H1 (cell line): ENCODE measurements at regions not wholly inside any gene's neighbourhood (a gene's known extent, or its start where the extent isn't known, plus 50 kb on each side); places are given as distances from the start of the nearest gene placed in this dataset.

Source experiments
- CTCF ChIA-PET: fragments of 300-600 bp; sonication (Branson Sonifier 250); formaldehyde crosslinking; loops from one replicate; lab custom pipeline; 2021; ENCODE audit not compliant: partially characterized antibody; lab: Charles Lee
- POLR2A ChIA-PET: fragments of 300-600 bp; sonication (Branson Sonifier 250); formaldehyde crosslinking; loops from one replicate; lab custom pipeline; 2021; ENCODE audit warnings: inconsistent platforms; ENCODE audit not compliant: partially characterized antibody; lab: Charles Lee
- DNase-seq, 2 experiments: peaks; one replicate each; pipeline versions ENCODE4 v3.0.0 to v3.0.0-alpha.2; 2010 to 2022; ENCODE audit warnings: low spot score in 2 of 2, low read depth in 1 of 2, mixed read lengths in 1 of 2
- FAIRE-seq: peaks from 2 replicates; lab custom pipeline; 2011; peaks lifted over from hg19 to GRCh38; lab: Jason Lieb, UNC
- H2AFZ ChIP-seq: 2 replicates; pipeline ENCODE4 v1.8.1; 2012; ENCODE audit warnings: low read length, inconsistent platforms
- H2AK5ac ChIP-seq: 2 replicates; pipeline ENCODE4 v1.6.1; 2013; ENCODE audit warnings: low read depth, low read length
- H2BK120ac ChIP-seq: replicated peaks from 2 replicates; pipeline ENCODE3; 2013; ENCODE audit warnings: low read depth, low read length, inconsistent platforms
- H2BK12ac ChIP-seq: 2 replicates; pipeline ENCODE4 v1.6.1; 2013; ENCODE audit warnings: low read depth, low read length
- H2BK15ac ChIP-seq: 2 replicates; pipeline ENCODE4 v1.6.1; 2013; ENCODE audit warnings: low read length
- H2BK20ac ChIP-seq: 2 replicates; pipeline ENCODE4 v1.6.1; 2013; ENCODE audit warnings: low read length
- H2BK5ac ChIP-seq: 2 replicates; pipeline ENCODE4 v1.6.1; 2013; ENCODE audit warnings: low read depth, low read length
- H3K14ac ChIP-seq: 2 replicates; pipeline ENCODE4 v1.6.1; 2013; ENCODE audit warnings: inconsistent platforms; ENCODE audit not compliant: insufficient read length
- H3K18ac ChIP-seq: 2 replicates; pipeline ENCODE4 v1.6.1; 2013; ENCODE audit warnings: low read length; ENCODE audit errors: extremely low read depth
- H3K23ac ChIP-seq: 2 replicates; pipeline ENCODE4 v1.6.1; 2013; ENCODE audit warnings: inconsistent platforms; ENCODE audit not compliant: insufficient read length
- H3K23me2 ChIP-seq: 2 replicates; pipeline ENCODE4 v1.6.1; 2013; ENCODE audit warnings: low read depth, low read length
- H3K27ac ChIP-seq: 2 replicates; pipeline ENCODE4 v1.6.1; 2011; ENCODE audit warnings: low read depth, low read length, inconsistent platforms
- H3K27me3 ChIP-seq, 4 experiments: replicated peaks in 1 of 4; 1 replicate in 1 of 4; 2 replicates in 3 of 4; pipeline versions ENCODE4 v1.6.1 to v1.8.1; 2011 to 2013; ENCODE audit warnings: low read length in 3 of 4, mild to moderate bottlenecking in 3 of 4, inconsistent platforms in 2 of 4, mixed read lengths in 2 of 4, moderate library complexity in 1 of 4; ENCODE audit not compliant: control insufficient read depth in 3 of 4, insufficient read depth in 3 of 4; ENCODE audit errors: extremely low read depth in 1 of 4
- H3K36me3 ChIP-seq, 4 experiments: 2 replicates each; pipeline versions ENCODE4 v1.6.1 to v1.8.1; 2011 to 2013; ENCODE audit warnings: mild to moderate bottlenecking in 4 of 4, low read length in 3 of 4, moderate library complexity in 2 of 4, control low read depth in 1 of 4, inconsistent platforms in 1 of 4; ENCODE audit not compliant: insufficient read depth in 4 of 4, control insufficient read depth in 2 of 4
- H3K4ac ChIP-seq: replicated peaks from 2 replicates; pipeline ENCODE3; 2013; ENCODE audit warnings: low read length, low read depth, mixed read lengths, inconsistent platforms; ENCODE audit not compliant: insufficient read length
- H3K4me1 ChIP-seq, 4 experiments: replicated peaks in 1 of 4; 1 replicate in 1 of 4; 2 replicates in 3 of 4; pipeline versions ENCODE4 v1.6.1 to v1.8.1; 2011 to 2013; ENCODE audit warnings: low read length in 3 of 4, inconsistent platforms in 2 of 4, mixed read lengths in 1 of 4; ENCODE audit not compliant: insufficient read depth in 4 of 4, control insufficient read depth in 3 of 4
- H3K4me2 ChIP-seq, 2 experiments: 2 replicates each; pipeline versions ENCODE4 v1.6.1 to v1.8.1; 2011 to 2013; ENCODE audit warnings: low read depth in 2 of 2, low read length in 2 of 2, control low read depth in 1 of 2, inconsistent platforms in 1 of 2, mild to moderate bottlenecking in 1 of 2; ENCODE audit not compliant: insufficient read depth in 1 of 2
- H3K4me3 ChIP-seq, 4 experiments: fragments of 200-600, 300-600 bp in 1 of 4; sonication (generic), shearing (Covaris generic), sonication (Bioruptor Twin) in 1 of 4; 2 replicates each; pipeline versions ENCODE4 v1.5.1 to v1.8.1; 2011 to 2016; ENCODE audit warnings: low read length in 4 of 4, low read depth in 3 of 4, control low read depth in 2 of 4, inconsistent platforms in 2 of 4, mild to moderate bottlenecking in 2 of 4, mixed read lengths in 1 of 4, moderate library complexity in 1 of 4; ENCODE audit not compliant: insufficient read depth in 2 of 4; ENCODE audit errors: extremely low read depth in 1 of 4
- H3K56ac ChIP-seq: replicated peaks from 2 replicates; pipeline ENCODE3; 2013; ENCODE audit warnings: low read depth, mild to moderate bottlenecking, mixed read lengths, low read length, inconsistent platforms; ENCODE audit not compliant: insufficient read length
- H3K79me1 ChIP-seq: 2 replicates; pipeline ENCODE4 v1.6.1; 2013; ENCODE audit warnings: low read depth, low read length, control low read depth
- H3K79me2 ChIP-seq, 2 experiments: 2 replicates each; pipeline versions ENCODE4 v1.6.1 to v1.8.1; 2012 to 2013; ENCODE audit warnings: low read length in 2 of 2, mild to moderate bottlenecking in 2 of 2, inconsistent platforms in 1 of 2; ENCODE audit not compliant: insufficient read depth in 2 of 2, control insufficient read depth in 1 of 2
- H3K9ac ChIP-seq, 4 experiments: replicated peaks in 1 of 4; 1 replicate in 1 of 4; 2 replicates in 3 of 4; pipeline versions ENCODE4 v1.6.1 to v1.8.1; 2011 to 2013; ENCODE audit warnings: low read depth in 3 of 4, low read length in 3 of 4, control low read depth in 2 of 4, mild to moderate bottlenecking in 2 of 4, moderate library complexity in 2 of 4, inconsistent platforms in 1 of 4; ENCODE audit errors: extremely low read depth in 1 of 4
- H3K9me3 ChIP-seq, 2 experiments: 2 replicates each; pipeline versions ENCODE4 v1.6.1 to v1.8.1; 2012 to 2013; ENCODE audit warnings: mild to moderate bottlenecking in 2 of 2, moderate library complexity in 2 of 2, control low read depth in 1 of 2, inconsistent platforms in 1 of 2, low read depth in 1 of 2, low read length in 1 of 2, mixed read lengths in 1 of 2; ENCODE audit not compliant: insufficient read depth in 2 of 2
- H4K20me1 ChIP-seq, 2 experiments: replicated peaks in 1 of 2; 2 replicates each; pipeline versions ENCODE3 to v1.8.1; 2011 to 2013; ENCODE audit warnings: inconsistent platforms in 2 of 2, low read length in 2 of 2, mild to moderate bottlenecking in 1 of 2; ENCODE audit not compliant: insufficient read depth in 2 of 2, control insufficient read depth in 1 of 2
- H4K5ac ChIP-seq: 2 replicates; pipeline ENCODE4 v1.6.1; 2013; ENCODE audit warnings: low read length, low read depth, mixed read lengths, inconsistent platforms; ENCODE audit not compliant: insufficient read length
- H4K8ac ChIP-seq: 2 replicates; pipeline ENCODE4 v1.8.0; 2013; ENCODE audit warnings: mild to moderate bottlenecking, moderate library complexity, low read length, inconsistent platforms; ENCODE audit not compliant: insufficient read depth; ENCODE audit errors: extremely low read depth
- H4K91ac ChIP-seq: replicated peaks from 2 replicates; pipeline ENCODE3; 2013; ENCODE audit warnings: low read length, mixed read lengths, inconsistent platforms; ENCODE audit not compliant: insufficient read length
- ASH2L ChIP-seq: fragments of 200-600, 300-600 bp; sonication (generic); IDR thresholded peaks from one replicate; pipeline ENCODE4 v1.7.1; 2017; ENCODE audit warnings: low read length
- ATF2 ChIP-seq: IDR thresholded peaks from 2 replicates; pipeline ENCODE4 v1.6.1; 2012; ENCODE audit warnings: low read length, inconsistent platforms
- BACH1 ChIP-seq: IDR thresholded peaks from 2 replicates; pipeline ENCODE4 v1.6.1; 2012; ENCODE audit warnings: low read length, improper control_type of control experiment
- CEBPB ChIP-seq: IDR thresholded peaks from 2 replicates; pipeline ENCODE4 v1.6.1; 2012; ENCODE audit warnings: low read depth, low read length
- HDAC6 ChIP-seq: IDR thresholded peaks from one replicate; pipeline ENCODE4 v1.7.1; 2012; ENCODE audit warnings: low read depth, mild to moderate bottlenecking, inconsistent platforms, low read length, moderate library complexity
- MAFK ChIP-seq: IDR thresholded peaks from 2 replicates; pipeline ENCODE4 v1.6.1; 2012; ENCODE audit warnings: low read depth, mild to moderate bottlenecking, improper control_type of control experiment, low read length
- NRF1 ChIP-seq: IDR thresholded peaks from 2 replicates; pipeline ENCODE4 v1.6.1; 2011; ENCODE audit warnings: mild to moderate bottlenecking, low read depth, low read length, improper control_type of control experiment
- RNF2 ChIP-seq: fragments of 200-900, 300-1000 bp; sonication (generic); IDR thresholded peaks from 2 replicates; pipeline ENCODE4 v1.7.1; 2016; ENCODE audit warnings: borderline replicate concordance, low read depth, mild to moderate bottlenecking, antibody characterized with exemption, low read length; ENCODE audit not compliant: poor library complexity, severe bottlenecking; ENCODE audit errors: missing control alignments
- TAF1 ChIP-seq: IDR thresholded peaks from 2 replicates; pipeline ENCODE4 v1.6.1; 2011; ENCODE audit warnings: mild to moderate bottlenecking, low read depth, low read length
- TCF12 ChIP-seq: IDR thresholded peaks from 2 replicates; pipeline ENCODE4 v1.6.1; 2011; ENCODE audit warnings: low read depth, mild to moderate bottlenecking, low read length
- TEAD4 ChIP-seq: IDR thresholded peaks from 2 replicates; pipeline ENCODE4 v1.6.1; 2012; ENCODE audit warnings: low read depth, low read length, inconsistent platforms, mixed read lengths
- WGBS, 2 experiments: shearing (Covaris generic) in 1 of 2; methylation state at CpG; one replicate each; pipeline versions ENCODE4 v1.1.6 to v1.1.7; 2013 to 2015; ENCODE audit warnings: low lambda C conversion rate in 2 of 2, mixed read lengths in 2 of 2, inconsistent platforms in 1 of 2, low coverage in 1 of 2, missing lambda C conversion rate in 1 of 2; ENCODE audit not compliant: insufficient replicate concordance in 2 of 2, insufficient coverage in 1 of 2, insufficient read length in 1 of 2; ENCODE audit errors: extremely low coverage in 1 of 2, missing lambda C conversion rate in 1 of 2; 5-methylcytosine and 5-hydroxymethylcytosine counted together

GRCh38 chr15:96457841-96458240 lies 127.3 kb downstream of the NR2F2 start:
- no peak overlapping the region for H2BK20ac ChIP-seq
- H2BK15ac ChIP-seq, result no peak overlapping the region
- no peak overlapping the region for H2BK12ac ChIP-seq
- DNase-seq (no peak), FAIRE-seq (no peak)
- H4K91ac ChIP-seq, result no peak overlapping the region
- H3K79me1 ChIP-seq, result no peaks in the 10 kb centered on the region
- no peak overlapping the region for H3K4me2 ChIP-seq
- H3K4me3 ChIP-seq, result no peak overlapping the region
- H3K9me3 ChIP-seq, result no peaks in the 10 kb centered on the region
- H3K27me3 ChIP-seq, result no peaks in the 10 kb centered on the region
- H3K18ac ChIP-seq, result no peak overlapping the region
- no peak overlapping the region for H2BK5ac ChIP-seq
- H4K20me1 ChIP-seq, result no peaks in the 10 kb centered on the region
- no peak overlapping the region for H2BK120ac ChIP-seq
- no peak overlapping the region for H4K8ac ChIP-seq
- no peaks in the 10 kb centered on the region for H3K4me1 ChIP-seq
- no peak overlapping the region for H3K27ac ChIP-seq
- H3K79me2 ChIP-seq, result no peaks in the 10 kb centered on the region
- no peak overlapping the region for H2AK5ac ChIP-seq
- H3K23ac ChIP-seq, result no peak overlapping the region
- no peaks in the 10 kb centered on the region for H3K23me2 ChIP-seq
- H3K36me3 ChIP-seq, result no peaks in the 10 kb centered on the region
- no peak overlapping the region for H4K5ac ChIP-seq
- no peak overlapping the region for H3K9ac ChIP-seq
- no peak overlapping the region for H3K56ac ChIP-seq
- no peak for TF ChIP-seq TEAD4
- TF ChIP-seq ATF2, result no peak
- TF ChIP-seq CEBPB, result no peak
- no peak for TF ChIP-seq HDAC6
- TF ChIP-seq BACH1, result no peak
- TF ChIP-seq TCF12, result no peak
- TF ChIP-seq MAFK, result no peak
- TF ChIP-seq ASH2L, result no peak
- no peak for TF ChIP-seq TAF1
- TF ChIP-seq RNF2, result no peak
- no peak for TF ChIP-seq NRF1
- no peak overlapping the region for H3K4ac ChIP-seq
- POLR2A ChIA-PET, result no interaction called here
- WGBS, 2 experiments, result 96% methylated on average over 3 of the region's 3 CpGs; no CpG with 5 or more reads in 1 of the 2 experiments
- no peak overlapping the region for H3K14ac ChIP-seq
- CTCF ChIA-PET, result interaction anchor here (0.5 to 1.5 kb wide), 4 partner anchors 16 to 864 kb away, joined by 3 to 6 read pairs (median 3); no protein-coding TSS in a partner anchor
- H2AFZ ChIP-seq, result no peak overlapping the region
